LNCaP clone FGC (cell line): ENCODE measurements at regions not wholly inside any gene's neighbourhood (a gene's known extent, or its start where the extent isn't known, plus 50 kb on each side); places are given as distances from the start of the nearest gene placed in this dataset.
"Not testable (repeated sequence)": the region's sequence is repeated elsewhere in the genome, so short reads cannot be mapped to it uniquely, and the experiment has no call there.

Experiments used
- DNase-seq: peaks from one replicate; pipeline ENCODE4 v3.0.0-alpha.2; 2011; ENCODE audit warnings: low read depth
- H3K4me3 ChIP-seq: 2 replicates; pipeline ENCODE4 v1.5.1; 2011; ENCODE audit warnings: mild to moderate bottlenecking, low read depth, low read length, control low read depth
- TF ChIP-seq, protein P1 (sequence below): IDR thresholded peaks from 2 replicates; pipeline ENCODE4 v1.5.1; 2012; ENCODE audit warnings: mild to moderate bottlenecking; ENCODE audit not compliant: control insufficient read depth, insufficient read depth; ENCODE audit errors: extremely low read depth

DNA sequence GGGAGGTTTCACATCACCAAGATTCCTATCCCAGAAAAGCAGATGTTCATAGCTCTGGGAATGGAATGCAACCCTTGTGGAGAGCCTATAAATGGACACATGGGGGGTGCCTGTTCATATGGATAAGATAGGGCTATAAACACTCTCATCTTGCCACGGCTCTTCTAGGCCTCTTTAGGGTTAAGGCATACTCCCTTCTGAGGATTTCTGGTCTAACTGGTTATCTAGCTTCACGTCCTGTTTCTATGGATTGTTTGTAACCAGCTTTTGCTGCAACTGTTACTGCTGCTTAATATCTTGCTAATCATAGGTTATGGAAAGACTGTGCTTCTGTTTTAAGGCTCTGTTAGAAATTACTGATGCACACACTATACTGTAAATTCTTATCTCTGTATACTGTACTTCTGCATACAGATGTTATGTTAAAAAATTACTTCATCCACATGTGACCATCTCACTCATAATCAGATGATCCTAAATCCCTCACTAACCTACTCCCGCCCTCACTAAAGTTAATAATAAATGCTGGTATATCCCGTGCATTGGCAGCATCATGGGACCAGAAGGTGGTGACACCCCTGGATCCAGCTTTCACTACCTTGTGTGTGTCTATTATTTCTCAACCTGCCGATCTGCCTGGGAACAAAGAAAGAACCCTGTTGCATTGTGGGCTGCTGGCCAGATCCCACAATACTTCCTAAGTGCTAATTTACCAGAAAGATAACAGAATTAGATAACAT, 68.7 kb downstream of the PRKAB2 start:
- H3K4me3 ChIP-seq, DNase-seq: not testable (repeated sequence)

DNA sequence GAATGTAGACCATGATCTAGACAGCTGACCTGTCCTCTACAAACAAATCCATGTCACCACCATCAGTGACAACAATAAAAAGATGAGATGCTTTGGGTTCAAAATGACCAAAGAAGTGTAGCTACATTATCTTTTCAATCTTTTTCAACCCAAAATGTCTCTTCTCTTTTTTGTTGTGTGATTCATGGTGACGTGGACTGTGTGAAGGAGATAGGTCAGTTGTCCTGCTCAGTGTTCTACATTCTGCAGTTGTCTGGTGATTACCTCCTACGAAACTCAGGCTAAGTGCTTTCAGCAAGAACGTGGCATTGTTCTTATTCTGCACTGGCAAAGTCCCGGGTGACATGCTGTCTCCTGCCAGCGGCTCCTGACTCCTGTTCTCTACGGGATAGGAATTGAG, 73.1 kb downstream of the PRKAB2 start:
- DNase-seq = no peak
- H3K4me3 ChIP-seq = no peak overlapping the region
- TF ChIP-seq, protein P1, sequence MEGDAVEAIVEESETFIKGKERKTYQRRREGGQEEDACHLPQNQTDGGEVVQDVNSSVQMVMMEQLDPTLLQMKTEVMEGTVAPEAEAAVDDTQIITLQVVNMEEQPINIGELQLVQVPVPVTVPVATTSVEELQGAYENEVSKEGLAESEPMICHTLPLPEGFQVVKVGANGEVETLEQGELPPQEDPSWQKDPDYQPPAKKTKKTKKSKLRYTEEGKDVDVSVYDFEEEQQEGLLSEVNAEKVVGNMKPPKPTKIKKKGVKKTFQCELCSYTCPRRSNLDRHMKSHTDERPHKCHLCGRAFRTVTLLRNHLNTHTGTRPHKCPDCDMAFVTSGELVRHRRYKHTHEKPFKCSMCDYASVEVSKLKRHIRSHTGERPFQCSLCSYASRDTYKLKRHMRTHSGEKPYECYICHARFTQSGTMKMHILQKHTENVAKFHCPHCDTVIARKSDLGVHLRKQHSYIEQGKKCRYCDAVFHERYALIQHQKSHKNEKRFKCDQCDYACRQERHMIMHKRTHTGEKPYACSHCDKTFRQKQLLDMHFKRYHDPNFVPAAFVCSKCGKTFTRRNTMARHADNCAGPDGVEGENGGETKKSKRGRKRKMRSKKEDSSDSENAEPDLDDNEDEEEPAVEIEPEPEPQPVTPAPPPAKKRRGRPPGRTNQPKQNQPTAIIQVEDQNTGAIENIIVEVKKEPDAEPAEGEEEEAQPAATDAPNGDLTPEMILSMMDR = no peak

DNA sequence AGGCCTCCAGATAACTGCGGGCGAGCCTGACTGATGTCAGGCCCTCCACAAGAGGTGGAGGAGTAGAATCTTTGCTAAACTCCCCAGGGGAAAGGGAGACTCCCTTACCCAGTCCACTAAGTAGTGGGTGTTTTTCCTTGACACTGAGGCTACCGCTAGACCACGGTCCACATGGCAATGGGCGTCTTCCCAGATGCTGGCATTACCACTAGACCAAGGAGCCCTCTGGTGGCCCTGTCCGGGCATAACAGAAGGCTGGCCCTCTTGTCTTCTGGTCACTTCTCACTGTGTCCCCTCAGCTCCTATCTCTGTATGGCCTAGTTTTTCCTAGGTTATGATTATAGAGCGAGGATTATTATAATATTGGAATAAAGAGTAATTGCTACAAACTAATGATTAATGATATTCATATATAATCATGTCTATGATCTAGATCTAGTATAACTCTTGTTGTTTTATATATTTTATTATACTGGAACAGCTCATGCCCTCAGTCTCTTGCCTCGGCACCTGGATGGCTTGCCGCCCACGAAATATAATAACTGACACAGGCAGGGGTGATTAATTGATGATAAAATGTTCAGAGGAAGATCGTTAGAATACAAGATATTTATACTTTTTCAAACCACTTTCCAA, 73.8 kb downstream of the PRKAB2 start:
- TF ChIP-seq, protein P1 = peak; percentile 38
- not testable (repeated sequence) for DNase-seq

DNA sequence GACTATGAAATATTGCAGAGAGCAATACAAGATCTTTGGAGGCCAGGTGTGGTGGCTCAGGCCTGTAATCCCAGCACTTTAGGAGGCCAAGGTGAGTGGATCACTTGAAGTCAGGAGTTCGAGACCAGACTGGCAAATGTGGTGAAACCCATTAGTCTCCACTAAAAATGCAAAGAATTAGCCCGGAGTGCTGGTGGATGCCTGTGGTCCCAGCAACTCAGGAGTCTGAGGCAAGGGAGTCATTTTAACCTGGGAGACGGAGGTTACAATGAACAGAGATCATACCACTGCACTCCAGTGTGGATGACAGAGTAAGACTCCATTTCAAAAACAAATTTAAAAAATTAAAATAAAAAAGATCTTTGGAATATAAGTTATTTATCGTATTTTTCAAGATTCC, 76.6 kb downstream of the PRKAB2 start:
- no peak for DNase-seq
- TF ChIP-seq, protein P1 = no peak
- H3K4me3 ChIP-seq = no peak overlapping the region

More for the DNA sequence above, 73.8 kb downstream of the PRKAB2 start:
- H3K4me3 ChIP-seq = not testable (repeated sequence)

DNA sequence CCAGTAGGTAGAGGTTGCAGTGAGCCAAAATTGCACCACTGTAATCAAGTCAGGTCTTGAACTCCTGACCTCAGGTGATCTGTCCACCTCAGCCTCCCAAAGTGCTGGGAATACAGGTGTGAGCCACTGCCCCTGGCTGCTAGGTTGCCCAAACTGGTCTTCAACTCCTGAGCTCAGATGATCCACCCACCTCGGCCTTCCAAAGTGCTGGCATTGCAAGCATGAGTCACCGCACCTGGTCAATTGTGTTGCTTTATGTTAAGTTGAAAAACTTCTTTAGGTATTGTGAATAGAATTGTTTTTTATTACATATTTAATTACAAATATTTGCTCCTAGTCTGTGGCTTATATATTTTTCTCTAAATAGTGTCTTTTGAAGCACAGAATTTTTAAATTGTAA, 80.5 kb downstream of the PRKAB2 start:
- no peak for DNase-seq
- TF ChIP-seq, protein P1 = no peak
- no peak overlapping the region for H3K4me3 ChIP-seq

DNA sequence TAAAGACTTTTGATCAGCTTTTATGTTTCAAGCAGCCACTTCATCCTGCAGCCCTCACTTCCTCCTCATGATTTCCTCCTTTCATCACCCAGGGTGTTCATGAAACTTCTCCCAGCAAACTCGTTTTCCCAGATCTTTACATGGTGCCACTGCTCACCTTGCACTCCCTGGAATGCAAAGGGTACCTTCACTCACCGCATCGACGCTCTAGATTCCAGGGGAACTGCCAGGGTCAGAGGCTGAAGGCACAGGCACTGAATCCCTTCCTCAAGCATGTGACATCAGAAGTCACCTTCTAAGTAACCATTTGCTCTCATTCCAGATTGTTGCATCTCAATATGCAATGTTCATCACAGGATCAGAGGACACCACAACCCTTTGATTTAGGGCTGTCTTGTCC, 82.8 kb downstream of the PRKAB2 start:
- H3K4me3 ChIP-seq = no peak overlapping the region
- DNase-seq = no peak
- TF ChIP-seq, protein P1 = no peak

DNA sequence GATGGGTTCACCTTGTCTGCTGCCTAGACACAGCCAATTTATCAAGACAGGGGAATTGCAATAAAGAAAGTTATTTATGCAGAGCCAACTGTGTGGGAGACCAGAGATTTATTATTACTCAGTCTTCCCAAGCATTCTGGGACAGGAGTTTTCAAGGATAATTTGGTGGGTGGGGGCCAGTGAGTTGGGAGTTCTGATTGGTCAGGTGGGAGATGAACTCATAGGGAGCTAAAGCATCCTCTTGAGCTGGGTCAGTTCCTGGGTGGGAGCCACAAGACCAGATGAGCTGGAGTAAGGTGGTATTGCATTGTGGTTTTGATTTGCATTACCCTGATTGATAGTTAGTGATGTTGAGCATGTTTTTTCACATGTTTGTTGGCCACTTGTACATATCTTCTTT, 86.1 kb downstream of the PRKAB2 start:
- TF ChIP-seq, protein P1 = no peak
- DNase-seq = no peak
- no peak overlapping the region for H3K4me3 ChIP-seq
